DMS53 (cell line): ENCODE measurements at regions not wholly inside any gene's neighbourhood (a gene's known extent, or its start where the extent isn't known, plus 50 kb on each side); places are given as distances from the start of the nearest gene placed in this dataset.
"Not testable (repeated sequence)": the region's sequence is repeated elsewhere in the genome, so short reads cannot be mapped to it uniquely, and the experiment has no call there.

ENCODE experiments used
- DNase-seq: peaks from one replicate; lab custom pipeline; 2025; lab: John Stamatoyannopoulos, UW

DNA sequence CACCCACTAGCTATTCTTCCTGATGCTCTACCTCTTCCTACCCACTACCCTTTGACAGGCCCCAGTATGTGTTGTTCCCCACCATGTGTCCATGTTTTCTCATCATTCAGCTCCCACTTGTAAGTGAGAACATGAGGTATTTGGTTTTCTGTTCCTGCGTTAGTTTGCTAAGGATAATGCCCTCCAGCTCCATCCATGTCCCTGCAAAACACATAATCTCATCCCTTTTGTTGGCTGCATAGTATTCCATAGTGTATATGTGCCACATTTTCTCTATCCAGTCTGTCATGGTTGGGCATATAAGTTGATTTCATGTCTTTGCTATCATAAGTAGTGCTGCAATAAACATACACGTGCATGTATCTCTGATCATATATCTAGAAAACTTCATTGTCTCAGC lies 218.3 kb upstream of the STXBP5 start:
- DNase-seq, result no peak

DNA sequence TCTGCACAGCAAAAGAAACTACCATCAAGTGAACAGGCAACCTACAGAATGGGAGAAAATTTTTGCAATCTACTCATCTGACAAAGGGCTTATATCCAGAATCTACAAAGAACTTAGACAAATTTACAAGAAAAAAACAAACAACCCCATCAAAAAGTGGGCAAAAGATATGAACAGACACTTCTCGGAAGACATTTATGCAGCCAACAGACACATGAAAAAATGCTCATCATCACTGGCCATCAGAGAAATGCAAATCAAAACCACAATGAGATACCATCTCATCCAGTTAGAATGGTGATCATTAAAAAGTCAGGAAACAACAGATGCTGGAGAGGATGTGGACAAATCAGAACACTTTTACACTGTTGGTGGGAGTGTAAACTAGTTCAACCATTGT lies 216.3 kb upstream of the STXBP5 start:
- not testable (repeated sequence) for DNase-seq

DNA sequence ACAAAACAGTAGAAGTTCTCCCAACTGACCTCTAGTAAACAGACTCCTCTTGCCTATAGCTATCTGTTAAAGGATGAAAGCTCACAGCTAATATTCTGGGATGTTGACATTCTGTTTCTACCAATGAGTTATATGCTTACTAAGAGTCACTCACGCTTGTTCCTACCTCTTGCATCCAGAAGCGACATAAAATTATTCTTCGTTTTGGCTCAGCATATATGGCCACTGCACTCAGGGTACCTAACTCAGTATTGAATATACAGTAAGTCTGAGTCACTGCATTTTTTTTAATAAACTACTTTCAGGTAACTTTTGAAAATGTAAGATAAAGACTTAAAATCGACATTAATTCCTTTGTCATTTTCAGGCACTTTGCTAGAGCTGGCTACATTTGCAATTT lies 214.4 kb upstream of the STXBP5 start:
- no peak for DNase-seq

DNA sequence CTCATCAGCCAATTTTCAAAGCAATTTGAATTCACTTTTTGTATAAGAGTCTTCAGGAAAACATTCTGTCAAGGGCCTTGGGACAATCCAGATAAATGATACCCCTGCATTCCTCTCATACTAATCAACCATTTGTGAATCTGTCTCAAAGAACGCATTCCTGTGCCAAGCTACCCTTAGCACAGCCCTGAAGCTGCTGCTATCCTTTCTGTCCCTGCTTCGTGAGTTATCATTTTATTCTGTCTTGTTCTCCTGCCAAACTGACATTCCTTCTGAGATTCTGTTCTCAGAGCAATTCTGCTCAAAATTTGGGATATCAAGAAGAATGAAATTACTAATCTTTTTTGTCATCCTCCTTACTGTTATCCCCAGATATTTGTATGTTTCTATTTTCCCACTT lies 213.9 kb upstream of the STXBP5 start:
- DNase-seq, result no peak

DNA sequence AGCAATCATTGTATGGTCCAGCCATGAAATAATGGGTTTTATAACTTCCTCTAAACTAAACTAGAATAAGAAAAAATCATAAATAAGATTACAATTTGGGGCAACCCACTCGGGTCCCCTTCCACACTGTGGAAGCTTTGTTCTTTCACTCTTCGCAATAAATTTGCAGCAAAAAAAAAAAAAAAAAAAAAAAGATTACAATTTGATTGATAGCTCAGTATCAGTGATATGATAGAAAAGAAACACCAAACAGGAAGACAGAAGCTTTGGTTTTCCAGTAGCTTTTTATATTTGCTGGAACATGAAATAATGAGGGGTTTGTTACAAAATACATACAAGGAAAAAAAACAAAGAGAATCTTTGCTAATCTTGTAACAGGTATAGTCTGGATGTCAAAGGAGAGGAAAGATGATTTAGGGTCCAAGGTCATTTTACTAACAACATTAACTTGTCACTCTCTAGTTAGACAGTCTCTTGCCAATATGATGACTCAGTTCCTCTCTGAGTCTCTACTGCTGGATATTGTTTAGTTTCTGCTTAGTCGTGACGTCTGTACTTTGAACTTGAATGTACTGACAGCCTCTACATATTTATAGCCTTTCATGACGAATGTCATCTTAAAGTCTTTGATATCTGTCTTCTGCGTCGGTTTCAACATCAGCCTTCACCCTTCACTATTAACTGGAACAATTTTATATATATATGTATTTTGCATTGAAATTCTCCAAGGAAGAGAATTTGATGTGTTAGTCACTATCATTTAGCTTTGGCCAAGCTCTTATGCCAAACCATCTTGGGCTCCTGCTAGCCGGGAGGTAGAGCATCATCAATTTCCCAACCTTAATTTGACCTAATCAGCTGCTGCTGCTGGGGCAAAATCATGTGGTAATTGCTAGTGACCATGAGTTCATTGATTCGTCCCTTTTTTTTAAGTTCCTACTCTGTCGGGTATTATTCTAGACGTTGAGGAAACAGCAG lies 213.1 kb upstream of the STXBP5 start:
- peak; percentile 72 for DNase-seq

DNA sequence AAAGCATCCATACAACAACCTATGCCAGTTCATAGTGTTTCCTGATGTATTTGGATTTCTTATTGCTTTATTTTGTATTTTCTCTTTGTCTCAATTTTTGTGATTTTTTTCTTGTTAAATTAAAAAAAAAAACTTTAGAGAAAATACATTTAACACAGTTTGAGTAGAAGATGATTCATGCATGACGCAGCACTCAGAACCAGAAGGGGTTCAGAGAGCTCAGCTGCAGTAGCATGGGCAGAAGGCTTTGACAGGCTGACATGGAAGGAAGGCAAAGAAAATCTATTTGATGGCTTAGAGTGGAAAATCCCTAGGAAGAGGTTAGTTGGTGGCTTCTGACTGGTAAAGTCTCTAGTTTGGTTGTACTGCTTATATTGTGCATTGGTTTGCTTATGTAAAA lies 207.2 kb upstream of the STXBP5 start:
- no peak for DNase-seq

DNA sequence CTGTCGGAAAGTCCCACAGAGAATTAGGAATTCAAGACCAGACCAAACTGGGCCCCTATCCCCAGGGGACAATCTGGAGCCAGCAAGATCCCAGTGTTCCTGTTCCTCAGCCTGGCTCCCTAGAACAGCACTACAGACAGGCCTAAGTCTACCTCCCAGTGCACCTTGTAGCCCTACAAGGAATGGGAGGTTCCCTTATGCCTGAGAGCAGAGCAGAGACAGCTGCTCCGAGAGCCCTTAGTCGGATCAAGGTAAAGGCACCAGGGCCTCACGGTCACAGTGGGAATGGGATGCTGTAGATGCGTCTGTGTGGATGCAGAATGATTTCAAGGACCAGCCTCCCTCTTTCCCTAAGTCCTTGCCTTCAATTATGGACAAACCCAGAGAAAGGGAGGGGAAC lies 204.5 kb upstream of the STXBP5 start:
- DNase-seq, result no peak

DNA sequence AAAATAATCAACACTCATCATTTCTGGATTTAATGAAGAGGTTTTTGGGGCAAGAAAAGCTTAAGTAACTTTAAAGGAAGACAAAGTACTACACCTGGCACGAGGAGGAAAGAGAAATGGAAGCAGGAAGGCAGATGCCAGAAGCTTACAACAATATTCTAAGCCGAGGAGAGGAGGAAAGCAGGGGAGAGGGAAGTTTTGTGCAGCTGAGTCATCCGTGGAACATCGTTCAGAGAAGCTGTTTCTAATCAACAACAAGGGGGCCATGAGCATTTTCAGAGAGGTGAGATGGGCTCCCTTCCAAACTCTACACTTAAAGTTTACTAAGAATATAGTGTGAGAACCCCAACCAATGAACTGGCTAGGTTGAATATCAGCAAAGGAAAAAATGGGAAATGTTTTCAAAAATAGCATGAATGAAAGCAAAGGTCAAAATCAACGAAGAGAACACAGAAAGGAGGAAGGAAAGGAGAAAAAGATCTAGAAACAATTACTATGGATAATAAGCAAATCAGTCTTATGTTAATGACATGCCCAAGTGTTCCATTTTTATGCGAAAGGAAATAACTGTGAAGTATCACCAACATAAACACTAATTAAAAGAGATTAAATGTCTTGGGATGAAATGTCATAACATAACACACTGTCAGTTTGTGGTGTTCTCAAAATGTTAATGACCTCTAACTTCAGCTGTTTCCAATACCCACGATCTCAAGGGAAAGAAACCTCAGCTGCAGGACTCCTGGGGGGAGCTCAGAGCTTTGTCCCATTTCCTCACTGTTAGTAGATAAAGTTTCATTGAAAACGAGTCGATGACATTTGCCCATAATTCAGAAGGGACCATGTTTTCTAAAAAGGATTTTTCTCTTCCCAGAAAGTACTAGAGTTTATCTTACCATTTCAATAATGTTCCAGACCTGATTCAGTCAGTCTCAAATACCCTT lies 203.4 kb upstream of the STXBP5 start:
- no peak for DNase-seq

DNA sequence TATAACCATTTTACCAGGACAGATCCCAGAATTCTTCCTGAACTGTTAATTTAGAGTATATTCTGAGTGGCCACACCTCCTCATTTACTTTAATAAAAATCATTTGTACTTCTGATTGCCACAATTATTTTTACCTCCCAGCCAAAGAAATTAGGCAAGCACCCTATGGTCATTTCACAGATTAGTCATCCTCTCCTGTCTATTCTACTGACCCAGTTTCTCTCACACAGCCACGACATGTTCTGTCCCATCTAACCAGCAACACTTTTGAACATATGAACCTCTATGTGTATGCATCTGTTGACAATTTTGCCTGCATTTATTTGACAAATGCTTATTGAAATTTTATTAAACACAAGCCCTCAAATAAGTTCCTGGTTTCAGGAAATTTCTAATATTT lies 202.6 kb upstream of the STXBP5 start:
- no peak for DNase-seq

DNA sequence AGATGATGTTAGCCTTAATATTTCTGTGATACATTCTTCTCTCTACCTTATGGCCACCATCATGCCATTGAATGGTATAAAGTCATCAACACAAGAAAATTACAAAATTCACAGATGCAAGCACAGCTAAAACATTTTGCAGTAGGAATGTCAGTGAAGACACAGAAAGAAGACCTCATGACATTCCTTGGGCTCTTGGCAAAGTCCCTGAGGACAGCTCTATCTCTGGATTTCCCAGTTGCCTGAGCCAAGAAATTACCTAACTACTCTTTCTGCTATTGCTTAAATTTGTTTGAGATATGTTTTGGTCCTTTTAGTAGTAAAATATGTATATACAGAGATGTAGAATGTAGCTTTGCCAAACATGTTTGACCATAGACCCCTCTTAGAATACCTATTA lies 201.0 kb upstream of the STXBP5 start:
- no peak for DNase-seq

DNA sequence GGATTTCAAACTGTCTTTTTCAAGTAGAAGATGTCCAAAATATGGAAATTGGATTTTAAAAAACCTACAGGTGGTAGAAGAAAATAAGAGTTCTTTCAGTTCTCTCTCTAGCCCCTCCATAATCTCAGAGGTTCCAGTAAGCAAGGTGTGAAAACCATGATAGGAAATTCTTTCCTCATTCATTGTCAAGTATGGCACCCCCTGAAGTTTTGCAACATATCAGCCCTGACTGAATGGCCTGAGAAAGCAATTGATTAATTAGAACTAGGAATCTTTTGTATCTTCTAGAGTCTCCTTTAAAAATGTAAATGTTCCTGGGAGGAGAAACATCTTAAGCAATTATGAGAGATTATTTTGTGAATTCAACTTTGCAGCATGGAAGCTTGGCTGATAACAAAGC lies 198.7 kb upstream of the STXBP5 start:
- DNase-seq, result peak; percentile 14

DNA sequence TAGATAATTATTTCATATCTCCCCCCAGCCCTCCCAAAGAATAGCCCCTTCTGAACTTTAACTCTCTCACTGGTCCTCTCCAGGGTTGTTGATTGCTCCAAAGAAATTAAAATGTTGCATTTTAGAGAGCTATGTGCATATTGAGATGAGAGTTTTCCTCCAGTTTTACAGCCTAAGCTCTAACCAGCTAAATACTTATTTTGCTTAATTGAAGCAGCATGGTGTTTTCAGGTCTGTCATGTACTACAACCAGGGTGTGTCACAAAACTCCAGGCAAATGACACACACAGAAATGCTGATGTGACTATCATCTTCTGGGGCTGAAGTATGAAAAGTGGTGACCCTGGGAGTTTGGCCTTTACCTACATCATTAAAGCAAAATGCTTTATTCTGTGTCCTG lies 196.8 kb upstream of the STXBP5 start:
- no peak for DNase-seq

DNA sequence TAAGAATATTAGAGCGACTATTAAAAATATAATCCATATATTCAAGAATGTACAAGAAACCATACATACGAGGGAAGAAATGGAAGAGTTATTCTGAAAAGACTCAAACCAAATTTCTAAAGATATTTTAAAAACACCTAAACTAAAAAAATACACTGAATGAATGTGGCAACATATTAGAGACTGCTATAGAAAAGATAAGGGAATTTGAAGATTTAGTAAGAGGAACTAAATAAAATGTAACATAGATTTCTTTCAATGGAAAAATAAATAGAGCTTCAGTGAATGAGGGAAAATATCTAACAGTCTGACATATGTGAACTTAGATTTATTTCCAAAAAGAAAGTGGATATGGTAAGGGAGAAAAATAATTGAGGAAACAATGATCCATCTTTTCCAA lies 194.9 kb upstream of the STXBP5 start:
- DNase-seq, result no peak

DNA sequence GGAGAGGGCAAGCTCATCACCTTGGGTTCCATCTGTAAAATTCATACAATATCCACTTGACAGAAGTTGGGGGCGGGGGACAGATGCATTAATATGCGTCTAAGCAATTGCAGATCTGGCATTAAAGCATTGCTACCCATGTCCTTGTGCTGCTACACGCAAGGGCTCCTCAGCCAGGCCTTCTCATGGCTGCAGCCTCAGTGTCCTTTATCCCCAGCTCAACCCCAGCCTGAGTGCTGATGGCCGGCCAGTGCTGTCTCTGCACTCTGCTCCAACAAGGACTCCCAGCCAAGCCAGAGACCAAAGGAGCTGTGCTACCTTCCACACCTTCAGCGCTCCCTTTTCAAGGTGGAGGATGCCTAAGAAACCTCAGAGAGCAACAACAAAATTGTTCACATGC lies 188.5 kb upstream of the STXBP5 start:
- no peak for DNase-seq

DNA sequence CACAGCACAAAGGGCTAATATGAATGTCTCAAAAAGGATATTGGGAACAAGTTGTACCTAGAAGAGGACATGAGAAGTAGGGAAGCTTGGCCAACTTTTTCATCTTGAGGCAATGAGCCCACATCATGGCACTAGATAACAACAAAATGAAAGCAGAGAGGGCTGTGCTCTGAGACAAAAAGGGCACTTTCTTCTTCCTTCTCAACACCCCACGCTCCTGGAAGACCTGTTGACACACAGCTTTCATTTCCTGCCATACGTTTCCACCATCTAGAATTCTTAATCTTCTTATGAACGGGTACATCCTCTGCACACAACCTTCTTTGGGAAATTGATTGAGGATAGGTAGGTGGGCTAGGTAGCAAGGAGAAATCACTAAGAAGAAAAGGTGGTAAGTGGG lies 187.8 kb upstream of the STXBP5 start:
- no peak for DNase-seq

DNA sequence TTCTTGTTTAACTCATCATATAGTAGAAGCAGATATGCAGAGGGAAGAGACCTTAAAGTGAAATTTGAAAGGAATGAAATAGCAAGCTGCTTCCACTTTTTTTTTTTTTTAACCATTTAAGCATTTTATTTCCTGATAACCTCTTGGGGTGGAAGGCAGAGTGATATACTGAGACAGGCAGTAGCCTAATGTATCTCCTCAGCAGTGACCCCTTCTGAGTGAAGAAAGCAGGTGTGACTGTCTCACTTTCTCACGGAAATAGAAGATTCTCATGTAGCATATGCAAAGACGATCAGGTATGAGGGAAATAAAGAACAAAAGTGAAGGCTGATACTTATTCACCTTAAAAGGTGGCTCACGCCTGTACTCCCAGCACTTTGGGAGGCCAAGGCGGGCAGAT lies 187.1 kb upstream of the STXBP5 start:
- no peak for DNase-seq

DNA sequence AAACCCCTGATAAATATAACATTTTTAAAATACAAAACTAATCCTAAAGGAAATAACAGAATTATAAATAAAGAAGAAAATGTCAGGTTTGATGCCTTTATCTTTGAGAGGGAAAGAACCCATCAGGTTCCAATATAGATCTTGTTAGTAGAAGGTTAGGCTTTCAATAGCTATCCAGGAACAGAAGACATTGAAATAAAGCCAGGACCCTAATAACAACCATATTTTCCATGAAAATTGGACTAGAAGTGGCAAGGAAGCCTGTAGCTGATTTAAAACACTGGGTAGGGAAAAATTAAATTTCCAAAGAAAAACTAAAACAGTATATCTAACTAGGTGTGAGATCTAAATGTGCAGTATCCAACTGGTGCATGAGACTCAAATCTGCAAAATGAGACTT lies 185.2 kb upstream of the STXBP5 start:
- no peak for DNase-seq

DNA sequence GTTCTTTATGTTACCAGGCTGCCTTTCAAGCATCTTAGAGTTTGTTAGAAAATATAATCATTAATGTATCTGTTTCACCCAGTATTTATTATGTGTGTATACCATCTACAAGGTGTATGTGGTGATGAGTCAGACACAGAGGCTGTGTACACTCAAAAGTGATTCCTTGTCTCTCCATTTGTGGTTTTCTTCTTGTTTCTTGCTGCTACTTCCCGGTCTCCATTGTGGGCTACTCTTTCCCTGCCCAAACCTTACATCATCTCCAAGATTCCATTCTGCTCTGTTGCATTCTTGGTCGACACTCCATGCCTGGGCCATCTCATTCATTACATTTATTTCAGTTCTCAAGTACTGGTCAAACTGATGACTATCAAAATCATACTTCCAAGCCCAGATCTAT lies 182.2 kb upstream of the STXBP5 start:
- no peak for DNase-seq

DNA sequence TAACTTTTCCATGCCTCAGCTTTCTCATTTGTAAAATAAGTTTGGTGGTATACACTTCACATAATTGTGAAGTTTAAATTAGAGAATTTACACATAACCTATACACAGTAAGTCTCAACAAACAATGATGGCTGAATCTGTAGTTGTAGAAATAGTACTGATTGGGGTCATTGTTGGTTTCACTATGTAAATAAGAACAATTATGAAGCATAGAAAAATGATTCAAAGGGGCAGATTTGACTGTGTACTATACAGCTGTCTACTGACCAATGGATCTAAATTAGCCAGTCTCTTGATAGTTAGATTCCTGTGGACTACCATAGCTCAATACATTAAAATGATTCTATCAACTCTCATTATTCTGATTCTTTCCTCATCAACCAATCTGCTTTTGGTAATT lies 181.1 kb upstream of the STXBP5 start:
- no peak for DNase-seq

DNA sequence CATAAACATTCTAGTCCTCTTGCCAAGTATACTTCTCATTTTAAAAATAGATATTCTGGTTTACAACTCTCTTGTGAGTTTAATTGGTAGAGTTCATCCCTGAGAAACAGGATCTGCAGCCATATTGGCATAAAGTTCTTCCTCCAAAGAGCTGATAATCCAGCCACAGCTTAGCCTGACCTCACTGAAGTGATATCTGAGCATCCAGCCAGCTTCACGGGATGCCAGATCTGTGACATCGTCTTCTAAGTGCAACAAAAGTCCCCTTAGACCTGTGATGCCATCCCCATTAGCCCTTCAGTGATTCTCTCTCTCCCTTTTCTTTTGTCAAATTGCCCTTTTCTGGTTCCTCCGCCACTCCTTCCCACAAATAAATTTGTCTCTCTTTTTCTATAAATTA lies 180.6 kb upstream of the STXBP5 start:
- no peak for DNase-seq

DNA sequence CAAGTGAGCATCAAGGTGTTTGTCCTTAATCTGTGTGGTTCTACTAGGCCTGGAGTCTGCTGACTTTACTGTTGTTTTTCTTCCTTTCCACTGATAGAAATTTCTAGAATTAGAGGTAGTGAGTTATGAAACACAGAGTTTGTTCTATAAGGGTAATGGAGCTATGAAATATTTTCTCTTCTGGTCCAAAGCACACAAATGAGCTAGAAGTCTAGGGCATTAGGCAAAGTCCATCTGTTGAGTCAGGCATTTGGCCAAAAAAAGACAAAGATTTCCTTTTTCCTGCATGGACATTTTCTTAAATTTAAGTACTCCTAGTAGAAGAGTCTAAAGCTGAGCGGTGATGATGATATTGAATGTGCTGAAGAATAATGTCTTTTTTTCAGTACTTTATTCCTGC lies 174.3 kb upstream of the STXBP5 start:
- DNase-seq, result no peak

DNA sequence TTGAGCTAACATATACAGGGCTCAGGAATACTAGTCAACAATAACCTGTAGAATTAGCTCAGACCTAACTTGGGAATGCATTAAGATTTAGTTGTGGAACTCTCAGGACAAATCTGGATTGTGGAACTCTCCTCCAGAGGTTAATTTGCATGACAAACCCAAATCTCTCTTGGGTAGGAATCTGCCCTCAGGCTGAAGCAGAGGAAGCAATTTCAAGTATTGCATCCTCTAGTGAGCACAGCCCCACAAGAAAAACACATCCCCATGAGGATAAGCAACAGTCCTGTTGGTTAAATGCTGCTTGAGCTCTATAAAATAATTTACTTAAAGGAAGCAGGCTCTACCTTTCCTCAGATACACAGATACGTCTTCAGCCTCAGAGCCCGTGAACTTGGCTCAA lies 170.9 kb upstream of the STXBP5 start:
- no peak for DNase-seq

DNA sequence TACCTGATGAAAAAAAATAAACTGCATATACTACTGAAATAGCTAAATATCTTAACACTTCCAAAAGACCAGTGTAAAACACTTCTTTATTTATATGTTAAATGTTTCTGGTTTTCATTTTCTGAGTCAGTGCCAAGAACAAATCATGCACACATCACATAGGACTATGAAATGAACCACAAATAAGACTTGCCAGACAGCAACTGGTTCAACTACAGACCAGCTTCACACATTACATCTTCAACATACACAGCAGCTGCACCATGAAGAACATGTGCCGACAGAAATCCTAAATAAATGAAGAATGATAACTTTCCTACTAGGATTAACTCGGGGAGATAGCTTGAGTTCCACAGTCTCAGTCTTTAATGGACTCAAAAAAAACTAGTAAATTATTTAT lies 168.3 kb upstream of the STXBP5 start:
- DNase-seq, result no peak
